Activated naive CD8-positive, alpha-beta T cell (primary cell): ENCODE measurements at regions not wholly inside any gene's neighbourhood (a gene's known extent, or its start where the extent isn't known, plus 50 kb on each side); places are given as distances from the start of the nearest gene placed in this dataset.
"Not testable (repeated sequence)": the region's sequence is repeated elsewhere in the genome, so short reads cannot be mapped to it uniquely, and the experiment has no call there.

Experiments
- H3K27ac Mint-ChIP-seq: one replicate; pipeline ENCODE4 v1.8.0; 2021; ENCODE audit warnings: mixed read lengths
- H3K27me3 Mint-ChIP-seq: one replicate; pipeline ENCODE4 v1.8.0; 2021; ENCODE audit warnings: mixed read lengths
- H3K36me3 Mint-ChIP-seq: one replicate; pipeline ENCODE4 v1.8.0; 2021; ENCODE audit warnings: mixed read lengths
- H3K4me1 Mint-ChIP-seq: one replicate; pipeline ENCODE4 v1.8.0; 2021; ENCODE audit warnings: low read depth, mixed read lengths
- H3K4me3 Mint-ChIP-seq: one replicate; pipeline ENCODE4 v1.8.0; 2021; ENCODE audit warnings: mild to moderate bottlenecking, mixed read lengths
- H3K9me3 Mint-ChIP-seq: one replicate; pipeline ENCODE4 v1.8.0; 2021; ENCODE audit warnings: low read depth, mixed read lengths

GRCh38 chr16:62288990-62289629 is 252.9 kb upstream of the CDH8 start:
- Mint-ChIP-seq H3K4me3 (no peak overlapping the region), H3K36me3 (no peaks in the 10 kb centered on the region), H3K4me1 (no peaks in the 10 kb centered on the region), H3K27me3 (no peaks in the 10 kb centered on the region), H3K9me3 (peaks cover 18% of the 10 kb centered on the region), H3K27ac (no peak overlapping the region)

DNA sequence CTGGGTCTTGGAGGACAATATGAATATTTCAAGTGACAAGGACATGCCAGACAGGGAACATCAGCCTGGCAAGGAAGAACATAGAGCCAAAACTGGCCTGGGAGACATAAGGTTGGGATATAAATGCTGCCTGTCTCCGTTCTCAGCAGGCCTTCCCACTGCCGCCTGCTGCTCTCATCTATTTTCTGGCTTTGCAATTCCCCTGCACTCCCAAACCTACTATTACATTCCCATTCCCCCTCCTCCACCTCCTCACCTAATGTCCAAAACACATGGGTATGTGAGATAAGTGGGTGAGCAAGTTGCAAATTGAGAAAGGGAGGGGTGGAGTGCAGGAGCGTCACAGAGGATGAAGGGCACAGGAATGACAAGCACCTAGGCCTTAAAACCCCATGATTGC is 244.3 kb upstream of the CDH8 start:
- Mint-ChIP-seq H3K36me3 (no peaks in the 10 kb centered on the region), H3K27ac (no peak overlapping the region), H3K27me3 (no peaks in the 10 kb centered on the region), H3K4me3 (no peak overlapping the region), H3K4me1 (no peaks in the 10 kb centered on the region), H3K9me3 (peaks cover 7% of the 10 kb centered on the region)

DNA sequence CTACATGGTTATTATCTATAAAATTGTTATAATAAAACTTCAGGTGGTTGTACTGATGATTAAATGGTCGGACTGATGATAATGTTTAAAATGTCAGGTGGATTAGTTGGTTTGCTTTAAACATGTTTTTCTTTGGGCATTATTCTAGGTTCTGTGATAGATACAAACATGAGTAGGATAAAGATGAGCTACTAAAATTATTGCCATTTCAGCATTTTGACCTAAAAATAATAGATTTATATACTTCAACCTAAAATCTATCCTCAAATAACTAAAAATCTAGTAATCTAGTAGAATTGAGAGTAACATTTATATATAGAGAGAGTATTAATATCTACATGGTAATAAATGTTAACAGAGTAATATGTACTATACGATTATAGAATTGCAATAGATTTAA is 241.7 kb upstream of the CDH8 start:
- Mint-ChIP-seq H3K27ac (no peak overlapping the region), H3K36me3 (no peaks in the 10 kb centered on the region), H3K4me3 (no peak overlapping the region), H3K27me3 (no peaks in the 10 kb centered on the region), H3K9me3 (peaks cover 17% of the 10 kb centered on the region), H3K4me1 (no peaks in the 10 kb centered on the region)

DNA sequence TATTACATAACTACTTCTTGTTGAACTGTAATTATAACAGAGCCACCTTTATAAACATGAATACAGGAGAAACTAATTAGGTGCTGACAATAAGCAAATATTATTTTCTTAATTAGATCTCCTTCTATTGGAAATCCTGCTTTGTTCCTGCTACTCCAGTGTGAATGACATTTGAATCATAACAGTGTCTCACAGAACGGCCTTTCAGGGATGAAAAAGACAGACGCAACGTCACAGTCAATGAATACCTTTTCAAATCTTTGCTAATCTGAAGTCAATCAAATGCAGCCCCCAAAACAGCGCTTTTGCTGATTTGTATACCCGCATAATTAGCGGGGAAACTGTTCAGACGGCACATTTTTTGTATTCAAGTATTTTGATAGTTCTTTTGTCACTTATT is 240.4 kb upstream of the CDH8 start:
- Mint-ChIP-seq H3K9me3 (peaks cover 18% of the 10 kb centered on the region), H3K4me1 (no peaks in the 10 kb centered on the region), H3K36me3 (no peaks in the 10 kb centered on the region), H3K4me3 (no peak overlapping the region), H3K27ac (no peak overlapping the region), H3K27me3 (no peaks in the 10 kb centered on the region)

GRCh38 chr16:62272035-62272434 is 235.8 kb upstream of the CDH8 start:
- Mint-ChIP-seq H3K27ac (no peak overlapping the region), H3K4me1 (no peaks in the 10 kb centered on the region), H3K9me3 (peaks cover 24% of the 10 kb centered on the region), H3K36me3 (no peaks in the 10 kb centered on the region), H3K27me3 (no peaks in the 10 kb centered on the region), H3K4me3 (no peak overlapping the region)

GRCh38 chr16:62261760-62262159 is 225.5 kb upstream of the CDH8 start:
- Mint-ChIP-seq H3K9me3 (peaks cover 13% of the 10 kb centered on the region), H3K27ac (no peak overlapping the region), H3K27me3 (no peaks in the 10 kb centered on the region)

DNA sequence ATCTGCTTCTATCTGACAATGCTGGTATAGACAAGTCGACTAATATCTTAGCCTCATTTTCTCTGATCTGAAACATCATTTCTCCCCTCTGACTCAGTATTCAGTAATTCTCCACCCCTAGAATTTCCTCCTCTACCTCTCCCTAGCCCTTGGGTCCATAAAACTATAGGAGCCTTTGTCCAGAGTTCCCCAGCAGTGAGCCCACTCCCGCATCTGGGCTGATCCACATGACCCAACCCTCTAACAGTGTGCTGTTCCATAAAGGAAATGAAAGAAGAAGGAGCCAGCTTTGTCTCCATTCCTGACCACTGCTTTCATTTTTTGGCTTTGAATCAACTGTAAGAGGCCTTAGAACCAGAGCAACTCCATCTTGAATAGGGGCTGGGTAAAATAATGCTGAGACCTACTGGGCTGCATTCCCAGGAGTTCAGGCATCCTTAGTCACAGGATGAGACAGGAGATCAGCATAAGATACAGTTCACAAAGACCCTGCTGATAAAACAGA is 222.7 kb upstream of the CDH8 start:
- not testable (repeated sequence) for H3K27ac Mint-ChIP-seq, H3K4me3 Mint-ChIP-seq, H3K4me1 Mint-ChIP-seq, H3K36me3 Mint-ChIP-seq, H3K27me3 Mint-ChIP-seq
- peaks cover 12% of the 10 kb centered on the region for H3K9me3 Mint-ChIP-seq

More at GRCh38 chr16:62261760-62262159, 225.5 kb upstream of the CDH8 start:
- no peaks in the 10 kb centered on the region for H3K4me1 Mint-ChIP-seq
- no peak overlapping the region for H3K4me3 Mint-ChIP-seq
- H3K36me3 Mint-ChIP-seq: no peaks in the 10 kb centered on the region

GRCh38 chr16:62256406-62256805 is 220.2 kb upstream of the CDH8 start:
- Mint-ChIP-seq H3K9me3 (peaks cover 5% of the 10 kb centered on the region), H3K27ac (no peak overlapping the region), H3K27me3 (no peaks in the 10 kb centered on the region), H3K4me3 (no peak overlapping the region), H3K4me1 (no peaks in the 10 kb centered on the region), H3K36me3 (no peaks in the 10 kb centered on the region)

- Mint-ChIP-seq H3K27ac (no peak overlapping the region), H3K27me3 (no peaks in the 10 kb centered on the region), H3K9me3 (peaks cover 3% of the 10 kb centered on the region), H3K4me1 (no peaks in the 10 kb centered on the region), H3K36me3 (no peaks in the 10 kb centered on the region), H3K4me3 (no peak overlapping the region)
These were observed 218.6 kb upstream of the CDH8 start for GRCh38 chr16:62254847-62255246.

DNA sequence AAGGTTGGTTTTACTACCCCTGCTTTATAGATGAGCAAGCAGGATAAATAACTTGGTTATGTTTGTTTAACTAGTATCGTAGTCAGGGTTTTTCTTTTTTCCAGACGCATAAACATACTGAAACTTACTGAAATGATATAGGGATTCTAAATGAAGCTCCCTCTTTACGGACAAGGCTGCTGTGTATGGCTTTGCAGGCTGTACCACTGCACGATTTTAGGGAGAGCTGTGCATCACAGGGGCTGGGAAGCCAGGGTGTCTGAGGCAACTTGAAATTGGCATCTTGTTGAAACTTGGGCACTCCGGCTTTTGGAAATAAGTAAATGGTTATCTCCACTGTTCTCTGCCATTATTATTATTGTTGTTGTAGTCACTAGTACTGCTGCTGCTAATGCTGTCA is 218.1 kb upstream of the CDH8 start:
- Mint-ChIP-seq H3K9me3 (peaks cover 3% of the 10 kb centered on the region), H3K4me3 (no peak overlapping the region), H3K27ac (no peak overlapping the region), H3K36me3 (no peaks in the 10 kb centered on the region), H3K27me3 (no peaks in the 10 kb centered on the region), H3K4me1 (no peaks in the 10 kb centered on the region)

- Mint-ChIP-seq H3K9me3 (peaks cover 3% of the 10 kb centered on the region), H3K27ac (no peak overlapping the region), H3K36me3 (no peaks in the 10 kb centered on the region), H3K4me3 (no peak overlapping the region), H3K4me1 (no peaks in the 10 kb centered on the region), H3K27me3 (no peaks in the 10 kb centered on the region)
These were observed 217.7 kb upstream of the CDH8 start for GRCh38 chr16:62253966-62254365.

- Mint-ChIP-seq H3K4me3 (no peak overlapping the region), H3K27ac (no peak overlapping the region), H3K36me3 (no peaks in the 10 kb centered on the region), H3K4me1 (no peaks in the 10 kb centered on the region), H3K27me3 (no peaks in the 10 kb centered on the region), H3K9me3 (peaks cover 12% of the 10 kb centered on the region)
These were observed 212.8 kb upstream of the CDH8 start for GRCh38 chr16:62249069-62249468.

DNA sequence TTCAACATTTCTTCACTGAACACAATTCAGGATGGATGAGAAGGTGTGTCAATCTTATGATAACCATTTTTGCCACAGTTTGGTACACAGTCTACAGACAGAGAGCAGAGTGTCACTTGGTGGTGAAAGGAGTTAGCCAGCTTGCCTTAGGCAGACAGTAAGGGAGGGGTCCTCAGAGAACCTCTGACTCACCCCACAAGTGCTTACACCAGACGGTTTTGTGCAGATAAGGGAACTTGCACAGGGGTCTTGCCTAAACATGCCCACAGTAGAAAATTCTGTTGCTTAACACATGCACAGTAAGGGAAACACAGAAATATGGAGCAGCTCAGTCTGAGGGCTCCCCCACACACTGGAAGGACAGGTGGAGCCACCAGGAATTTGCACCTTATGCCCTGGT is 204.5 kb upstream of the CDH8 start:
- Mint-ChIP-seq H3K4me3 (no peak overlapping the region), H3K27me3 (no peaks in the 10 kb centered on the region), H3K9me3 (peaks cover 9% of the 10 kb centered on the region), H3K27ac (no peak overlapping the region), H3K4me1 (no peaks in the 10 kb centered on the region), H3K36me3 (no peaks in the 10 kb centered on the region)

GRCh38 chr16:62225675-62226074 is 189.4 kb upstream of the CDH8 start:
- Mint-ChIP-seq H3K4me1 (no peaks in the 10 kb centered on the region), H3K36me3 (no peaks in the 10 kb centered on the region), H3K27me3 (no peaks in the 10 kb centered on the region), H3K4me3 (no peak overlapping the region), H3K27ac (no peak overlapping the region), H3K9me3 (peaks cover 10% of the 10 kb centered on the region)

- Mint-ChIP-seq H3K4me1 (no peaks in the 10 kb centered on the region), H3K4me3 (no peak overlapping the region), H3K27ac (no peak overlapping the region), H3K36me3 (no peaks in the 10 kb centered on the region), H3K9me3 (peaks cover 10% of the 10 kb centered on the region), H3K27me3 (no peaks in the 10 kb centered on the region)
These were observed 188.5 kb upstream of the CDH8 start for GRCh38 chr16:62224646-62225209.

DNA sequence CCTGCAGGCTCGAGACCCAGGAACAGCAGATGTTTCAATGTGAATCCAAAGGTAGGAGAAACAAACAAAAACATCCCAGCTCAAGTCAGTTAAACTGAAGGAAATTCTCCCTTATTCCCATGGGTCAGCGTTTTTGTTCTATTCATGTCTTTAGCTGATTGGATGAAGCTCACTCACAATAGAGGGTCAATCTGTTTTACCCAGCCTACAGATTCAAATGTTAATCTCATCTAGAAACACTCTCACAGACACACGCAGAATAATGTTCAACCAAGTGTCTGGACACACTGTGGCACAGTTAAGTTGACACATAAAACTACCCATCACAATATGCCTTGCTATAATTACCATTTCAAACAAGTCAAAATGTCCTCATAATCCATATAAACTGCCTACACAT is 180.6 kb upstream of the CDH8 start:
- H3K9me3 Mint-ChIP-seq: peaks cover 3% of the 10 kb centered on the region
- no peaks in the 10 kb centered on the region for H3K36me3 Mint-ChIP-seq
- no peaks in the 10 kb centered on the region for H3K27me3 Mint-ChIP-seq
- no peaks in the 10 kb centered on the region for H3K4me1 Mint-ChIP-seq
- H3K27ac Mint-ChIP-seq: no peak overlapping the region
- no peak overlapping the region for H3K4me3 Mint-ChIP-seq
